GM12892 (cell line): ENCODE measurements at regions not wholly inside any gene's neighbourhood (a gene's known extent, or its start where the extent isn't known, plus 50 kb on each side); places are given as distances from the start of the nearest gene placed in this dataset.

Experiments used
- POLR2A ChIP-seq: IDR thresholded peaks from 2 replicates; pipeline ENCODE4 v1.6.1; 2011; ENCODE audit warnings: low read depth, low read length, control low read depth
- POLR2AphosphoS5 ChIP-seq: IDR thresholded peaks from 2 replicates; pipeline ENCODE4 v1.6.1; 2011; ENCODE audit warnings: low read depth, low read length, control low read depth
- TAF1 ChIP-seq: IDR thresholded peaks from 2 replicates; pipeline ENCODE4 v1.6.1; 2011; ENCODE audit warnings: low read depth, mild to moderate bottlenecking, control low read depth, low read length, borderline replicate concordance

DNA sequence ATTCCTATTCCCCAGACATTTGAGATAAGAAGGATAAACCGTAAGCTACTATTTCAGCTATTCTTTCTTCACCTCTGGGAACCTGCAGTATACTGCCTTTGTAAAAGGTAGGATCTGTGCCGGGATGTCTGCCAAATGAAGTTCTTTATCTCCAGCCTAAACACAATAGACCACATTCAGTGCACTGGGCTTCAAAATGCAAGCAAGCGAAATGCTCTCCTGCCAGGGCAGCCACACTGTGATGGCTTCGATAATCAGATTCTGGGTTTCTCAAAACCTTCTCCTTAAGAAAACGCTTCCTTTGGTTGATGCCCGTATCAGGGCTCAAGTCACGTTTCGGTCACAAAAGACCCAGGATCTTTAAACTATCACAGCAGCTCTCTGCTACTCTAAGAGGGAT, 299.5 kb upstream of the B3GAT1 start:
- TF ChIP-seq POLR2A (no peak), TAF1 (no peak), POLR2AphosphoS5 (no peak)
